OCI-LY7 (cell line): ENCODE measurements at regions not wholly inside any gene's neighbourhood (a gene's known extent, or its start where the extent isn't known, plus 50 kb on each side); places are given as distances from the start of the nearest gene placed in this dataset.
"Not testable (repeated sequence)": the region's sequence is repeated elsewhere in the genome, so short reads cannot be mapped to it uniquely, and the experiment has no call there.

Experiments used
- CTCF ChIP-seq: fragments of 200-600 bp; sonication (generic); conservative IDR thresholded peaks from 2 replicates; pipeline ENCODE4 v1.5.1; 2014; ENCODE audit warnings: mild to moderate bottlenecking, antibody characterized with exemption, low read length, moderate library complexity, mixed read lengths
- EZH2phosphoT487 ChIP-seq: fragments of 200-600 bp; sonication (generic); IDR thresholded peaks from 2 replicates; pipeline ENCODE4 v1.6.1; 2018; ENCODE audit warnings: low read depth, borderline replicate concordance, mild to moderate bottlenecking, mixed run types, antibody characterized with exemption, low read length, moderate library complexity, mixed read lengths

- not testable (repeated sequence) for TF ChIP-seq CTCF, EZH2phosphoT487
Observed at GRCh38 chr6:26937258-26937657, 277.7 kb upstream of the ZNF322 start.
